Uterus (tissue), 2 donors: ENCODE measurements at regions not wholly inside any gene's neighbourhood (a gene's known extent, or its start where the extent isn't known, plus 50 kb on each side); places are given as distances from the start of the nearest gene placed in this dataset.

Source experiments
- CTCF ChIP-seq, 4 experiments: fragments of 200-600 bp in 2 of 4; fragments of 450-650 bp in 2 of 4; sonication (generic) in 2 of 4; IDR thresholded peaks; one replicate each; pipeline ENCODE4 v1.5.1; 2016 to 2019; ENCODE audit warnings: antibody characterized with exemption in 4 of 4, mild to moderate bottlenecking in 2 of 4, moderate library complexity in 1 of 4
- POLR2A ChIP-seq, 2 donors: fragments of 450-650 bp; IDR thresholded peaks; one replicate each; pipeline ENCODE4 v1.6.1; 2016; ENCODE audit warnings: antibody characterized with exemption in 2 of 2, mild to moderate bottlenecking in 1 of 2, moderate library complexity in 1 of 2

- TF ChIP-seq CTCF (IDR thresholded peaks at IDR 0.05) (no peak), POLR2A (IDR thresholded peaks at IDR 0.05) (no peak)
These were observed 171.8 kb downstream of the OLFM1 start for GRCh38 chr9:135259273-135259672.
